GM23338 (cell line): ENCODE measurements at regions not wholly inside any gene's neighbourhood (a gene's known extent, or its start where the extent isn't known, plus 50 kb on each side); places are given as distances from the start of the nearest gene placed in this dataset.

Experiments used
- ATAC-seq: fragments of 200-7000 bp; cut with Tn5 transposase; 3 replicates; pipeline ENCODE4 v1.9.1; 2020
- DNase-seq: peaks from one replicate; pipeline ENCODE4 v3.0.0-alpha.2; 2015; ENCODE audit warnings: low spot score
- H2AFZ ChIP-seq: fragments of 200-600 bp; sonication (generic); 2 replicates; pipeline ENCODE4 v1.8.0; 2016; ENCODE audit warnings: antibody characterized with exemption, mild to moderate bottlenecking, moderate library complexity
- H3F3A ChIP-seq: fragments of 200-600 bp; sonication (generic); replicated peaks from 2 replicates; pipeline ENCODE4 v1.8.0; 2017; ENCODE audit warnings: antibody characterized with exemption, mixed run types, low read depth
- H3K27ac ChIP-seq: fragments of 200-600 bp; sonication (generic); 2 replicates; pipeline ENCODE4 v1.6.1; 2016; ENCODE audit warnings: low read depth
- H3K27me3 ChIP-seq: fragments of 200-600 bp; sonication (generic); 2 replicates; pipeline ENCODE4 v1.8.0; 2016; ENCODE audit warnings: mild to moderate bottlenecking, mixed run types, moderate library complexity; ENCODE audit not compliant: insufficient read depth
- H3K36me3 ChIP-seq: fragments of 200-600 bp; sonication (generic); 2 replicates; pipeline ENCODE4 v1.8.0; 2016; ENCODE audit warnings: mild to moderate bottlenecking; ENCODE audit not compliant: insufficient read depth
- H3K4me1 ChIP-seq: fragments of 200-600 bp; sonication (generic); 2 replicates; pipeline ENCODE4 v1.8.0; 2016; ENCODE audit warnings: mild to moderate bottlenecking, moderate library complexity; ENCODE audit not compliant: insufficient read depth
- H3K4me2 ChIP-seq: fragments of 200-600 bp; sonication (generic); 2 replicates; pipeline ENCODE4 v1.7.1; 2017; ENCODE audit warnings: mixed run types
- H3K4me3 ChIP-seq: fragments of 200-600 bp; sonication (generic); 2 replicates; pipeline ENCODE4 v1.6.1; 2016; ENCODE audit warnings: mixed run types
- H3K79me2 ChIP-seq: fragments of 200-600 bp; sonication (generic); replicated peaks from 2 replicates; pipeline ENCODE4 v1.8.0; 2017; ENCODE audit warnings: mild to moderate bottlenecking; ENCODE audit not compliant: insufficient read depth
- H3K9me2 ChIP-seq: fragments of 200-600 bp; sonication (generic); 2 replicates; pipeline ENCODE4 v1.8.0; 2017; ENCODE audit not compliant: insufficient read depth
- H4K20me1 ChIP-seq: fragments of 200-600 bp; sonication (generic); replicated peaks from 2 replicates; pipeline ENCODE4 v1.8.0; 2017; ENCODE audit warnings: mild to moderate bottlenecking; ENCODE audit not compliant: insufficient read depth
- H3K27ac Mint-ChIP-seq: 2 replicates; pipeline ENCODE4 v1.8.0; 2020; ENCODE audit warnings: inconsistent platforms, mild to moderate bottlenecking, moderate library complexity, mixed read lengths
- H3K27me3 Mint-ChIP-seq: 3 replicates; pipeline ENCODE4 v1.8.0; 2022; ENCODE audit warnings: low read depth, mild to moderate bottlenecking, moderate library complexity, mixed read lengths, inconsistent platforms; ENCODE audit not compliant: insufficient read depth, poor library complexity
- H3K36me3 Mint-ChIP-seq: 3 replicates; pipeline ENCODE4 v1.8.0; 2021; ENCODE audit warnings: low read depth, mild to moderate bottlenecking, inconsistent platforms, moderate library complexity, mixed read lengths
- H3K4me1 Mint-ChIP-seq: 3 replicates; pipeline ENCODE4 v1.8.0; 2020; ENCODE audit warnings: mild to moderate bottlenecking, inconsistent platforms, mixed read lengths
- H3K4me3 Mint-ChIP-seq: 3 replicates; pipeline ENCODE4 v1.8.0; 2021; ENCODE audit warnings: moderate library complexity, mild to moderate bottlenecking, inconsistent platforms, mixed read lengths
- H3K9me3 Mint-ChIP-seq: 3 replicates; pipeline ENCODE4 v1.8.0; 2020; ENCODE audit warnings: moderate library complexity, mild to moderate bottlenecking, inconsistent platforms, mixed read lengths
- CREB1 ChIP-seq: fragments of 250-450 bp; sonication (Bioruptor Pico); IDR thresholded peaks from 2 replicates; pipeline ENCODE4 v1.5.0; 2020; ENCODE audit warnings: low read depth, mild to moderate bottlenecking, moderate library complexity
- CTCF ChIP-seq, 2 experiments: fragments of 200-600 bp in 1 of 2; sonication (generic) in 1 of 2; conservative IDR thresholded peaks; 2 replicates each; pipeline versions ENCODE4 v1.5.1 to v1.6.1; 2016 to 2017; ENCODE audit warnings: antibody characterized with exemption in 2 of 2, low read depth in 2 of 2, mild to moderate bottlenecking in 2 of 2, moderate library complexity in 1 of 2
- EZH2 ChIP-seq: fragments of 200-600 bp; sonication (generic); IDR thresholded peaks from one replicate; pipeline ENCODE4 v1.8.0; 2017; ENCODE audit warnings: antibody characterized with exemption, mild to moderate bottlenecking, low read depth; ENCODE audit not compliant: unreplicated experiment
- EZH2phosphoT487 ChIP-seq: fragments of 200-600 bp; sonication (generic); IDR thresholded peaks from one replicate; pipeline ENCODE4 v1.8.1; 2018; ENCODE audit warnings: antibody characterized with exemption; ENCODE audit not compliant: unreplicated experiment
- JUNB ChIP-seq: IDR thresholded peaks from one replicate; pipeline ENCODE4 v1.6.1; 2016; ENCODE audit warnings: antibody characterized with exemption; ENCODE audit not compliant: unreplicated experiment
- NANOG ChIP-seq: IDR thresholded peaks from 2 replicates; pipeline ENCODE4 v1.6.1; 2016; ENCODE audit warnings: antibody characterized with exemption, borderline replicate concordance
- POLR2AphosphoS5 ChIP-seq: IDR thresholded peaks from 2 replicates; pipeline ENCODE4 v1.6.1; 2016; ENCODE audit warnings: antibody characterized with exemption, low read depth
- STAT1 ChIP-seq: IDR thresholded peaks from one replicate; pipeline ENCODE4 v1.6.1; 2016; ENCODE audit warnings: antibody characterized with exemption; ENCODE audit not compliant: unreplicated experiment
- ZNF114 ChIP-seq: fragments of 250-450 bp; sonication (Bioruptor Pico); IDR thresholded peaks from 2 replicates; pipeline ENCODE4 v1.5.0; 2020; ENCODE audit warnings: mild to moderate bottlenecking, moderate library complexity
- ZNF331 ChIP-seq: fragments of 250-450 bp; sonication (Bioruptor Pico); IDR thresholded peaks from 2 replicates; pipeline ENCODE4 v1.5.0; 2020; ENCODE audit warnings: low read depth, mild to moderate bottlenecking, moderate library complexity
- ZNF462 ChIP-seq: fragments of 250-450 bp; sonication (Bioruptor Pico); IDR thresholded peaks from 2 replicates; pipeline ENCODE4 v1.5.0; 2020; ENCODE audit warnings: mild to moderate bottlenecking, moderate library complexity
- TF ChIP-seq, protein P1 (sequence below): IDR thresholded peaks from 2 replicates; pipeline ENCODE4 v1.6.1; 2016; ENCODE audit warnings: antibody characterized with exemption
- TF ChIP-seq, protein P2 (sequence below): IDR thresholded peaks from one replicate; pipeline ENCODE4 v1.6.1; 2018; ENCODE audit warnings: antibody characterized with exemption; ENCODE audit not compliant: unreplicated experiment

GRCh38 chr5:153211076-153211475, 279.4 kb upstream of the GRIA1 start:
- Histone ChIP-seq H3K4me3 (no peak overlapping the region), H3K36me3 (no peaks in the 10 kb centered on the region), H3K27ac (no peak overlapping the region), H3K79me2 (no peaks in the 10 kb centered on the region), H3K9me2 (peaks cover 7% of the 10 kb centered on the region; the same call in 1 of the 2 replicates), H3F3A (no peaks in the 10 kb centered on the region), H3K4me2 (no peak overlapping the region), H4K20me1 (no peaks in the 10 kb centered on the region), H2AFZ (0 out of 2 replicates have a peak overlapping the region, but pooled peaks have one; percentile 43), H3K27me3 (no peaks in the 10 kb centered on the region), H3K4me1 (no peaks in the 10 kb centered on the region)
- ATAC-seq (peak; percentile 63), DNase-seq (no peak)
- TF ChIP-seq NANOG (no peak), EZH2 (no peak), CREB1 (CRISPR knock-in tag) (no peak), POLR2AphosphoS5 (no peak), EZH2phosphoT487 (no peak), ZNF331 (CRISPR knock-in tag) (no peak), JUNB (no peak), ZNF462 (CRISPR knock-in tag) (no peak), ZNF114 (CRISPR knock-in tag) (no peak), CTCF (conservative IDR thresholded peaks at IDR 0.05; ENCODE audit: low read depth in 2 of 2) (no peak), STAT1 (no peak)
- TF ChIP-seq, protein P1, sequence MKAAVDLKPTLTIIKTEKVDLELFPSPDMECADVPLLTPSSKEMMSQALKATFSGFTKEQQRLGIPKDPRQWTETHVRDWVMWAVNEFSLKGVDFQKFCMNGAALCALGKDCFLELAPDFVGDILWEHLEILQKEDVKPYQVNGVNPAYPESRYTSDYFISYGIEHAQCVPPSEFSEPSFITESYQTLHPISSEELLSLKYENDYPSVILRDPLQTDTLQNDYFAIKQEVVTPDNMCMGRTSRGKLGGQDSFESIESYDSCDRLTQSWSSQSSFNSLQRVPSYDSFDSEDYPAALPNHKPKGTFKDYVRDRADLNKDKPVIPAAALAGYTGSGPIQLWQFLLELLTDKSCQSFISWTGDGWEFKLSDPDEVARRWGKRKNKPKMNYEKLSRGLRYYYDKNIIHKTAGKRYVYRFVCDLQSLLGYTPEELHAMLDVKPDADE: no peak
- TF ChIP-seq, protein P2, sequence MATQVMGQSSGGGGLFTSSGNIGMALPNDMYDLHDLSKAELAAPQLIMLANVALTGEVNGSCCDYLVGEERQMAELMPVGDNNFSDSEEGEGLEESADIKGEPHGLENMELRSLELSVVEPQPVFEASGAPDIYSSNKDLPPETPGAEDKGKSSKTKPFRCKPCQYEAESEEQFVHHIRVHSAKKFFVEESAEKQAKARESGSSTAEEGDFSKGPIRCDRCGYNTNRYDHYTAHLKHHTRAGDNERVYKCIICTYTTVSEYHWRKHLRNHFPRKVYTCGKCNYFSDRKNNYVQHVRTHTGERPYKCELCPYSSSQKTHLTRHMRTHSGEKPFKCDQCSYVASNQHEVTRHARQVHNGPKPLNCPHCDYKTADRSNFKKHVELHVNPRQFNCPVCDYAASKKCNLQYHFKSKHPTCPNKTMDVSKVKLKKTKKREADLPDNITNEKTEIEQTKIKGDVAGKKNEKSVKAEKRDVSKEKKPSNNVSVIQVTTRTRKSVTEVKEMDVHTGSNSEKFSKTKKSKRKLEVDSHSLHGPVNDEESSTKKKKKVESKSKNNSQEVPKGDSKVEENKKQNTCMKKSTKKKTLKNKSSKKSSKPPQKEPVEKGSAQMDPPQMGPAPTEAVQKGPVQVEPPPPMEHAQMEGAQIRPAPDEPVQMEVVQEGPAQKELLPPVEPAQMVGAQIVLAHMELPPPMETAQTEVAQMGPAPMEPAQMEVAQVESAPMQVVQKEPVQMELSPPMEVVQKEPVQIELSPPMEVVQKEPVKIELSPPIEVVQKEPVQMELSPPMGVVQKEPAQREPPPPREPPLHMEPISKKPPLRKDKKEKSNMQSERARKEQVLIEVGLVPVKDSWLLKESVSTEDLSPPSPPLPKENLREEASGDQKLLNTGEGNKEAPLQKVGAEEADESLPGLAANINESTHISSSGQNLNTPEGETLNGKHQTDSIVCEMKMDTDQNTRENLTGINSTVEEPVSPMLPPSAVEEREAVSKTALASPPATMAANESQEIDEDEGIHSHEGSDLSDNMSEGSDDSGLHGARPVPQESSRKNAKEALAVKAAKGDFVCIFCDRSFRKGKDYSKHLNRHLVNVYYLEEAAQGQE: no peak
- H3K27ac Mint-ChIP-seq: no peak overlapping the region
- peaks cover 5% of the 10 kb centered on the region; the same call in 2 of the 3 replicates for H3K4me1 Mint-ChIP-seq
- H3K27me3 Mint-ChIP-seq: peaks cover 5% of the 10 kb centered on the region
- H3K4me3 Mint-ChIP-seq: no peak overlapping the region
- peaks cover 2% of the 10 kb centered on the region; the same call in 2 of the 3 replicates for H3K9me3 Mint-ChIP-seq
- no peaks in the 10 kb centered on the region for H3K36me3 Mint-ChIP-seq
